ENCODE measurements at regions not wholly inside any gene's neighbourhood (a gene's known extent, or its start where the extent isn't known, plus 50 kb on each side); places are given as distances from the start of the nearest gene placed in this dataset.
"Not testable (repeated sequence)": the region's sequence is repeated elsewhere in the genome, so short reads cannot be mapped to it uniquely, and the experiment has no call there.

- DNase-seq: no peak
Measured at GRCh38 chrX:63285375-63285774, 65.8 kb downstream of the SPIN4 start.

- no peak for DNase-seq
Measured at GRCh38 chrX:63284659-63285058, 66.5 kb downstream of the SPIN4 start.

GRCh38 chrX:63283348-63283747 is 67.8 kb downstream of the SPIN4 start:
- no peak for DNase-seq

GRCh38 chrX:63282828-63283227 is 68.3 kb downstream of the SPIN4 start:
- no peak for DNase-seq

GRCh38 chrX:63282077-63282476 is 69.1 kb downstream of the SPIN4 start:
- DNase-seq: no peak

GRCh38 chrX:63281465-63281864 is 69.7 kb downstream of the SPIN4 start:
- DNase-seq: no peak

- DNase-seq: not testable (repeated sequence)
Measured at GRCh38 chrX:63277394-63277793, 73.7 kb downstream of the SPIN4 start.

- DNase-seq: no peak
Measured at GRCh38 chrX:63275127-63275526, 76.0 kb downstream of the SPIN4 start.

GRCh38 chrX:63270873-63271272 is 80.3 kb downstream of the SPIN4 start:
- DNase-seq: no peak

GRCh38 chrX:63258144-63258543 is 93.0 kb downstream of the SPIN4 start:
- DNase-seq: no peak

GRCh38 chrX:63250253-63250868 is 100.8 kb downstream of the SPIN4 start:
- DNase-seq: no peak

GRCh38 chrX:63242689-63243088 is 108.4 kb downstream of the SPIN4 start:
- not testable (repeated sequence) for DNase-seq

- DNase-seq: not testable (repeated sequence)
Measured at GRCh38 chrX:63235963-63236362, 115.2 kb downstream of the SPIN4 start.

- not testable (repeated sequence) for DNase-seq
Measured at GRCh38 chrX:63233013-63233412, 118.1 kb downstream of the SPIN4 start.

- DNase-seq: not testable (repeated sequence)
Measured at GRCh38 chrX:63218202-63218601, 132.9 kb downstream of the SPIN4 start.

GRCh38 chrX:63217549-63217948 is 133.6 kb downstream of the SPIN4 start:
- not testable (repeated sequence) for DNase-seq

- not testable (repeated sequence) for DNase-seq
Measured at GRCh38 chrX:63209645-63210044, 141.5 kb downstream of the SPIN4 start.

- not testable (repeated sequence) for DNase-seq
Measured at GRCh38 chrX:63209128-63209527, 142.0 kb downstream of the SPIN4 start.

- DNase-seq: not testable (repeated sequence)
Measured at GRCh38 chrX:63204266-63205074, 146.7 kb downstream of the SPIN4 start.

GRCh38 chrX:63201987-63202386 is 149.1 kb downstream of the SPIN4 start:
- DNase-seq: not testable (repeated sequence)

- not testable (repeated sequence) for DNase-seq
Measured at GRCh38 chrX:63198693-63199092, 152.4 kb downstream of the SPIN4 start.

- DNase-seq: not testable (repeated sequence)
Measured at GRCh38 chrX:63192366-63193041, 158.6 kb downstream of the SPIN4 start.

- no peak for DNase-seq
Measured at GRCh38 chrX:63186137-63186536, 165.0 kb downstream of the SPIN4 start.

- DNase-seq: not testable (repeated sequence)
Measured at GRCh38 chrX:63179852-63180251, 171.3 kb downstream of the SPIN4 start.
